ENCODE measurements at regions not wholly inside any gene's neighbourhood (a gene's known extent, or its start where the extent isn't known, plus 50 kb on each side); places are given as distances from the start of the nearest gene placed in this dataset.

- Mint-ChIP-seq H3K4me3 (ENCODE audit: low read depth) (no peak overlapping the region), H3K27ac (no peak overlapping the region), H3K36me3 (ENCODE audit: insufficient read depth) (no peaks in the 10 kb centered on the region), H3K4me1 (ENCODE audit: low read depth) (peaks cover 2% of the 10 kb centered on the region), H3K27me3 (peaks cover 50% of the 10 kb centered on the region), H3K9me3 (ENCODE audit: low read depth) (peaks cover 6% of the 10 kb centered on the region)
- TF ChIP-seq CTCF (IDR thresholded peaks at IDR 0.05; ENCODE audit: unreplicated experiment) = no peak
- DNase-seq (ENCODE audit: low spot score, unreplicated experiment) = no peak
These were observed 56.6 kb downstream of the HLA-G start for GRCh38 chr6:29884261-29884660.

- Mint-ChIP-seq H3K27me3 (peaks cover 72% of the 10 kb centered on the region), H3K4me1 (ENCODE audit: low read depth) (peaks cover 2% of the 10 kb centered on the region), H3K9me3 (ENCODE audit: low read depth) (peaks cover 6% of the 10 kb centered on the region), H3K4me3 (ENCODE audit: low read depth) (peak overlapping the region; percentile 32), H3K27ac (no peak overlapping the region), H3K36me3 (ENCODE audit: insufficient read depth) (no peaks in the 10 kb centered on the region)
- no peak for DNase-seq (ENCODE audit: low spot score, unreplicated experiment)
- TF ChIP-seq CTCF (IDR thresholded peaks at IDR 0.05; ENCODE audit: unreplicated experiment) = no peak
These were observed 55.6 kb upstream of the HLA-A start for GRCh38 chr6:29886701-29887100.

GRCh38 chr6:29887330-29887818, 55.0 kb upstream of the HLA-A start:
- no peak for DNase-seq (ENCODE audit: low spot score, unreplicated experiment)
- Mint-ChIP-seq H3K27ac (no peak overlapping the region), H3K9me3 (ENCODE audit: low read depth) (peaks cover 3% of the 10 kb centered on the region), H3K36me3 (ENCODE audit: insufficient read depth) (no peaks in the 10 kb centered on the region), H3K4me1 (ENCODE audit: low read depth) (peaks cover 2% of the 10 kb centered on the region), H3K27me3 (peaks cover 76% of the 10 kb centered on the region), H3K4me3 (ENCODE audit: low read depth) (peak overlapping the region; percentile 58)
- no peak for TF ChIP-seq CTCF (IDR thresholded peaks at IDR 0.05; ENCODE audit: unreplicated experiment)

- peak; percentile 34 for DNase-seq (ENCODE audit: low spot score, unreplicated experiment)
- Mint-ChIP-seq H3K27ac (no peak overlapping the region), H3K27me3 (peaks cover 76% of the 10 kb centered on the region), H3K9me3 (ENCODE audit: low read depth) (no peaks in the 10 kb centered on the region), H3K4me3 (ENCODE audit: low read depth) (peak overlapping the region; percentile 74), H3K36me3 (ENCODE audit: insufficient read depth) (no peaks in the 10 kb centered on the region), H3K4me1 (ENCODE audit: low read depth) (peaks cover 2% of the 10 kb centered on the region)
- TF ChIP-seq CTCF (IDR thresholded peaks at IDR 0.05; ENCODE audit: unreplicated experiment) = no peak
These were observed 54.2 kb upstream of the HLA-A start for GRCh38 chr6:29887819-29888776.
